DND-41 (cell line): ENCODE measurements at regions not wholly inside any gene's neighbourhood (a gene's known extent, or its start where the extent isn't known, plus 50 kb on each side); places are given as distances from the start of the nearest gene placed in this dataset.

Source experiments
- ATAC-seq: fragments of 200-7000 bp; cut with Tn5 transposase; 3 replicates; pipeline ENCODE4 v1.9.1; 2021; ENCODE audit warnings: low read depth; ENCODE audit not compliant: insufficient read depth
- DNase-seq: peaks from one replicate; pipeline ENCODE4 v3.0.0-alpha.2; 2020
- H2AFZ ChIP-seq: 2 replicates; pipeline ENCODE4 v1.6.0; 2012; ENCODE audit warnings: low read depth, low read length
- H3K27ac ChIP-seq: 2 replicates; pipeline ENCODE4 v1.5.1; 2012; ENCODE audit warnings: low read length, inconsistent platforms
- H3K27me3 ChIP-seq: fragments of 200-600 bp; sonication (generic); 2 replicates; pipeline ENCODE4 v1.6.0; 2012; ENCODE audit warnings: low read length, mild to moderate bottlenecking, inconsistent platforms; ENCODE audit not compliant: insufficient read depth, poor library complexity
- H3K36me3 ChIP-seq: 2 replicates; pipeline ENCODE4 v1.5.1; 2012; ENCODE audit warnings: low read length, inconsistent platforms; ENCODE audit not compliant: insufficient read depth
- H3K4me1 ChIP-seq: 2 replicates; pipeline ENCODE4 v1.5.1; 2012; ENCODE audit warnings: mild to moderate bottlenecking, low read length; ENCODE audit not compliant: insufficient read depth
- H3K4me2 ChIP-seq: 2 replicates; pipeline ENCODE4 v1.6.0; 2012; ENCODE audit warnings: mild to moderate bottlenecking, moderate library complexity, low read length, inconsistent platforms; ENCODE audit not compliant: insufficient read depth
- H3K4me3 ChIP-seq, 2 experiments: fragments of 200-600 bp in 1 of 2; shearing (Covaris generic) in 1 of 2; 2 replicates each; pipeline ENCODE4 v1.5.1; 2012 to 2016; ENCODE audit warnings: inconsistent platforms in 2 of 2, low read length in 2 of 2, mild to moderate bottlenecking in 2 of 2, low read depth in 1 of 2, moderate library complexity in 1 of 2
- H3K79me2 ChIP-seq: 2 replicates; pipeline ENCODE4 v1.6.0; 2012; ENCODE audit warnings: low read length, inconsistent platforms; ENCODE audit not compliant: insufficient read depth
- H3K9ac ChIP-seq: 2 replicates; pipeline ENCODE4 v1.6.0; 2012; ENCODE audit warnings: low read depth, mild to moderate bottlenecking, inconsistent platforms, low read length, moderate library complexity
- H3K9me3 ChIP-seq: 2 replicates; pipeline ENCODE4 v1.5.1; 2012; ENCODE audit warnings: low read length, moderate library complexity, mild to moderate bottlenecking, inconsistent platforms; ENCODE audit not compliant: insufficient read depth, severe bottlenecking
- H4K20me1 ChIP-seq: 2 replicates; pipeline ENCODE4 v1.6.0; 2012; ENCODE audit warnings: low read length; ENCODE audit not compliant: insufficient read depth
- CTCF ChIP-seq: IDR thresholded peaks from 2 replicates; pipeline ENCODE4 v1.5.1; 2012; ENCODE audit warnings: borderline replicate concordance, low read length, moderate library complexity, mild to moderate bottlenecking; ENCODE audit not compliant: poor library complexity, severe bottlenecking; ENCODE audit errors: extremely low read depth
- EZH2 ChIP-seq: IDR thresholded peaks from 3 replicates; pipeline ENCODE4 v1.6.1; 2012; ENCODE audit warnings: borderline replicate concordance, low read depth, mild to moderate bottlenecking, moderate library complexity, low read length, inconsistent platforms; ENCODE audit not compliant: severe bottlenecking

DNA sequence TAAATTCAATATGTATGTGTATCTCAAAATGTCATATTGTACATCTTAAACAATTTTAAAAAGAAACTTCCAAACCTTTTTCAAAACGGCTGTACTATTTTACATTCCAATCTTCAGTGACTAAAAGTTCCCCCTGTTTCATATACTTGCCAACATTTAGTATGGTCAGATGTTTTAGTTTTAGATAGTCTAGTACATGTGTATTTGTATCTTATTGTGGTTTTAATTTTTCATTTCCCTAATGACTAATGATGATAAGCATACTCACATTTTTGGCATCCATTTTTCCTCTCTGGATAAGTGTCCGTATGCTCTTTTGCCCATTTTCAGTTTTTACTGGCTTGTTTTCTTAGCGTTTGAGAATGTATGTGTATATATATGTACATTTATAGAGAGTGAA is 212.2 kb upstream of the MAGEB18 start:
- Histone ChIP-seq H3K36me3 (no peaks in the 10 kb centered on the region), H3K9me3 (no peaks in the 10 kb centered on the region), H3K27me3 (no peaks in the 10 kb centered on the region), H3K4me2 (no peak overlapping the region), H3K4me3 (no peak overlapping the region), H4K20me1 (no peaks in the 10 kb centered on the region), H3K79me2 (no peaks in the 10 kb centered on the region), H3K4me1 (no peaks in the 10 kb centered on the region), H3K27ac (no peak overlapping the region), H2AFZ (no peak overlapping the region), H3K9ac (no peak overlapping the region)
- DNase-seq (no peak), ATAC-seq (no peak)
- no peak for TF ChIP-seq CTCF
- TF ChIP-seq EZH2 = no peak

- H3K27me3 ChIP-seq = no peaks in the 10 kb centered on the region
- no peaks in the 10 kb centered on the region for H3K9me3 ChIP-seq
- no peaks in the 10 kb centered on the region for H3K36me3 ChIP-seq
- no peaks in the 10 kb centered on the region for H4K20me1 ChIP-seq
- no peak overlapping the region for H3K4me3 ChIP-seq
- no peaks in the 10 kb centered on the region for H3K79me2 ChIP-seq
- no peaks in the 10 kb centered on the region for H3K4me1 ChIP-seq
- H3K27ac ChIP-seq = no peak overlapping the region
- TF ChIP-seq EZH2 (no peak), CTCF (no peak)
- H3K4me2 ChIP-seq = no peak overlapping the region
- DNase-seq (no peak), ATAC-seq (no peak)
- no peak overlapping the region for H3K9ac ChIP-seq
- H2AFZ ChIP-seq = no peak overlapping the region
Observed at GRCh38 chrX:25928316-25928715, 209.8 kb upstream of the MAGEB18 start.

DNA sequence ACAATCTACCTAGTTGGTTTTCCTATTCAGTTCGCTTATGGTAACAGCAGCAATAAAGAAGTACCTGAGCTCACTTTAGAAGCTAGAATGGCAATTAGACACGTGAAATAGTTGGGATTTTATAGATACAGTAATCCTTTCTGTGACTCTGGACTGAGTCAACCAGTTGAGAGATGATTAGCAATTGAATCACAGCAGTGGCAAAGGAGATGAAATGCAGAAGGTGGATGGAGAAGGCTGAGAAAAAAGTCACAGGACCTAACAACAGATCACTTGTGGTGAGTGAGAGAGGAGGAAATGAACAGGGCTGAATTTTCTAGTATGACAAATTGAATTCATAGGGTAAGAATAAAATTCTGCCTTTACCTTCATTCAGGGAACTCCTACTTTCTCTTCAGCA is 197.1 kb upstream of the MAGEB18 start:
- Histone ChIP-seq H3K9ac (no peak overlapping the region), H3K4me1 (no peaks in the 10 kb centered on the region), H3K27me3 (no peaks in the 10 kb centered on the region), H2AFZ (no peak overlapping the region), H3K9me3 (no peaks in the 10 kb centered on the region), H3K79me2 (no peaks in the 10 kb centered on the region), H3K4me2 (no peak overlapping the region), H4K20me1 (no peaks in the 10 kb centered on the region), H3K36me3 (no peaks in the 10 kb centered on the region), H3K27ac (no peak overlapping the region), H3K4me3 (no peak overlapping the region)
- ATAC-seq (no peak), DNase-seq (no peak)
- TF ChIP-seq EZH2 (no peak), CTCF (no peak)
